ENCODE measurements at regions not wholly inside any gene's neighbourhood (a gene's known extent, or its start where the extent isn't known, plus 50 kb on each side); places are given as distances from the start of the nearest gene placed in this dataset.

- TF ChIP-seq, protein P1, sequence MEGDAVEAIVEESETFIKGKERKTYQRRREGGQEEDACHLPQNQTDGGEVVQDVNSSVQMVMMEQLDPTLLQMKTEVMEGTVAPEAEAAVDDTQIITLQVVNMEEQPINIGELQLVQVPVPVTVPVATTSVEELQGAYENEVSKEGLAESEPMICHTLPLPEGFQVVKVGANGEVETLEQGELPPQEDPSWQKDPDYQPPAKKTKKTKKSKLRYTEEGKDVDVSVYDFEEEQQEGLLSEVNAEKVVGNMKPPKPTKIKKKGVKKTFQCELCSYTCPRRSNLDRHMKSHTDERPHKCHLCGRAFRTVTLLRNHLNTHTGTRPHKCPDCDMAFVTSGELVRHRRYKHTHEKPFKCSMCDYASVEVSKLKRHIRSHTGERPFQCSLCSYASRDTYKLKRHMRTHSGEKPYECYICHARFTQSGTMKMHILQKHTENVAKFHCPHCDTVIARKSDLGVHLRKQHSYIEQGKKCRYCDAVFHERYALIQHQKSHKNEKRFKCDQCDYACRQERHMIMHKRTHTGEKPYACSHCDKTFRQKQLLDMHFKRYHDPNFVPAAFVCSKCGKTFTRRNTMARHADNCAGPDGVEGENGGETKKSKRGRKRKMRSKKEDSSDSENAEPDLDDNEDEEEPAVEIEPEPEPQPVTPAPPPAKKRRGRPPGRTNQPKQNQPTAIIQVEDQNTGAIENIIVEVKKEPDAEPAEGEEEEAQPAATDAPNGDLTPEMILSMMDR (IDR thresholded peaks at IDR 0.05): no peak
- TF ChIP-seq POLR2A (IDR thresholded peaks at IDR 0.05): no peak
Observed at GRCh38 chr10:78627254-78627795, 441.4 kb upstream of the ZMIZ1 start.
